Naive thymus-derived CD4-positive, alpha-beta T cell (primary cell): ENCODE measurements at regions not wholly inside any gene's neighbourhood (a gene's known extent, or its start where the extent isn't known, plus 50 kb on each side); places are given as distances from the start of the nearest gene placed in this dataset.

Experiments used
- ATAC-seq: fragments of 150-1000 bp; cut with Tn5 transposase; 2 replicates; pipeline ENCODE4 v1.10.0; 2021; ENCODE audit warnings: mild to moderate bottlenecking, moderate library complexity
- CTCF ChIA-PET: fragments of 350-600 bp; sonication (Branson Sonifier 250); formaldehyde crosslinking; loops from one replicate; lab custom pipeline; 2021; ENCODE audit warnings: antibody characterized with exemption; lab: Charles Lee
- POLR2A ChIA-PET: fragments of 350-600 bp; sonication (Branson Sonifier 250); formaldehyde crosslinking; loops from one replicate; lab custom pipeline; 2021; ENCODE audit warnings: antibody characterized with exemption, inconsistent platforms; lab: Charles Lee
- DNase-seq, 9 donors: peaks; one replicate each; pipeline versions ENCODE4 v3.0.0 to v3.0.0-alpha.2; 2020 to 2022; ENCODE audit warnings: mixed read lengths in 1 of 9
- H3K27ac ChIP-seq: one replicate; pipeline ENCODE4 v1.7.0; 2013; ENCODE audit warnings: mild to moderate bottlenecking, low read depth, low read length, moderate library complexity
- H3K27me3 ChIP-seq, 2 donors: one replicate each; pipeline ENCODE4 v1.7.0; 2013; ENCODE audit warnings: low read length in 2 of 2, mild to moderate bottlenecking in 2 of 2, moderate library complexity in 2 of 2; ENCODE audit not compliant: control insufficient read depth in 2 of 2, insufficient read depth in 2 of 2
- H3K36me3 ChIP-seq, 3 experiments: 1 replicate in 2 of 3; 2 replicates in 1 of 3; pipeline ENCODE4 v1.7.0; 2013; ENCODE audit warnings: low read length in 3 of 3, mild to moderate bottlenecking in 3 of 3, moderate library complexity in 1 of 3; ENCODE audit not compliant: insufficient read depth in 3 of 3, control insufficient read depth in 2 of 3
- H3K4me1 ChIP-seq, 2 donors: one replicate each; pipeline ENCODE4 v1.7.0; 2013; ENCODE audit warnings: low read length in 2 of 2, mild to moderate bottlenecking in 2 of 2, moderate library complexity in 1 of 2; ENCODE audit not compliant: control insufficient read depth in 2 of 2, insufficient read depth in 2 of 2
- H3K4me3 ChIP-seq: 2 replicates; pipeline ENCODE4 v1.7.0; 2013; ENCODE audit warnings: mild to moderate bottlenecking, low read length
- H3K9me3 ChIP-seq, 3 experiments: 1 replicate in 2 of 3; 2 replicates in 1 of 3; pipeline ENCODE4 v1.7.0; 2013; ENCODE audit warnings: low read length in 3 of 3; ENCODE audit not compliant: control insufficient read depth in 2 of 3
- H3K27ac Mint-ChIP-seq, 9 donors: one replicate each; pipeline ENCODE4 v1.8.0; 2020 to 2022; ENCODE audit warnings: mixed read lengths in 9 of 9, mild to moderate bottlenecking in 8 of 9, moderate library complexity in 5 of 9, inconsistent platforms in 2 of 9
- H3K27me3 Mint-ChIP-seq, 5 donors: one replicate each; pipeline ENCODE4 v1.8.0; 2021 to 2022; ENCODE audit warnings: mixed read lengths in 5 of 5, mild to moderate bottlenecking in 1 of 5
- H3K36me3 Mint-ChIP-seq, 5 donors: one replicate each; pipeline ENCODE4 v1.8.0; 2020 to 2022; ENCODE audit warnings: mixed read lengths in 5 of 5, mild to moderate bottlenecking in 3 of 5, inconsistent platforms in 1 of 5
- H3K4me1 Mint-ChIP-seq, 7 donors: one replicate each; pipeline ENCODE4 v1.8.0; 2020 to 2022; ENCODE audit warnings: mixed read lengths in 7 of 7, mild to moderate bottlenecking in 3 of 7, inconsistent platforms in 1 of 7
- H3K4me3 Mint-ChIP-seq, 10 donors: one replicate each; pipeline ENCODE4 v1.8.0; 2020 to 2022; ENCODE audit warnings: mild to moderate bottlenecking in 10 of 10, mixed read lengths in 10 of 10, moderate library complexity in 6 of 10, inconsistent platforms in 2 of 10
- H3K9me3 Mint-ChIP-seq, 11 donors: one replicate each; pipeline ENCODE4 v1.8.0; 2020 to 2022; ENCODE audit warnings: mixed read lengths in 11 of 11, mild to moderate bottlenecking in 4 of 11, inconsistent platforms in 1 of 11, moderate library complexity in 1 of 11
- intact Hi-C, 2 donors: fragments of 100-400 bp; cut with micrococcal nuclease; formaldehyde crosslinking; loops; one replicate each; pipeline ENCODE4 v1.15.1; 2023

DNA sequence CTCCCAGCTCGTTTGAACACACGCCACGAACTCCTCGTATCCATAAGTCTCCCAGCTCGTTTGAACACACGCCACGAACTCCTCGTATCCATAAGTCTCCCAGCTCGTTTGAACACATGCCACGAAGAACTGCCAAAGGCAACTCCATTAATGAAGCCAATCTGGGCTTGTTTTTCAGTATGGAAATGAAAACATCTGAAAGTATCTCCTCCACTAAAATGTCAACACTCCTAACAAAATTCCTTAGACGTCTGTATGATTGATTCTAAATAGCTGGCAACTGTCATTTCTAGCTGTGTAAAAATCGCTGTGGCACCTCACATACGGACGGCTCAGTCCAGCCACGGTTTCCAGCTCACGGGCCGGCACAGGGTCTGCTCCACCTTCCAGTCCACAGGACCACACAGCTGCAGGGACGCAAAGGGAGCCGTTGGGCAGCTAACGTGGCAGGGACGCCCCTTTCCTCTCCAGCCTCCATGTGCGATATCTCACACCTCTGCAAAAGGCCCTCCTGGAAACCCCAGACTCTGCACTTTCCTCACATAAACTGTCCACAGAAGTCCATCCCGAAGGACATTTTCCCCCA, 67.1 kb upstream of the METRNL start:
- intact Hi-C loops, result no loop called here
- Mint-ChIP-seq H3K27me3 (no peaks in the 10 kb centered on the region), H3K36me3 (peaks cover 0 to 22% (median 5%) of the 10 kb centered on the region in 5 donors), H3K4me1 (peaks cover 0 to 9% (median 0%) of the 10 kb centered on the region in 7 donors), H3K4me3 (no peak overlapping the region), H3K9me3 (peaks cover 0 to 6% (median 0%) of the 10 kb centered on the region in 11 donors), H3K27ac (no peak overlapping the region)
- Histone ChIP-seq H3K9me3 (no peaks in the 10 kb centered on the region), H3K4me1 (no peaks in the 10 kb centered on the region), H3K27me3 (no peaks in the 10 kb centered on the region), H3K36me3 (no peaks in the 10 kb centered on the region), H3K4me3 (no peak overlapping the region), H3K27ac (no peak overlapping the region)
- DNase-seq, result no peak
- ChIA-PET POLR2A (no interaction called here), CTCF (no interaction called here)
- no peak for ATAC-seq

DNA sequence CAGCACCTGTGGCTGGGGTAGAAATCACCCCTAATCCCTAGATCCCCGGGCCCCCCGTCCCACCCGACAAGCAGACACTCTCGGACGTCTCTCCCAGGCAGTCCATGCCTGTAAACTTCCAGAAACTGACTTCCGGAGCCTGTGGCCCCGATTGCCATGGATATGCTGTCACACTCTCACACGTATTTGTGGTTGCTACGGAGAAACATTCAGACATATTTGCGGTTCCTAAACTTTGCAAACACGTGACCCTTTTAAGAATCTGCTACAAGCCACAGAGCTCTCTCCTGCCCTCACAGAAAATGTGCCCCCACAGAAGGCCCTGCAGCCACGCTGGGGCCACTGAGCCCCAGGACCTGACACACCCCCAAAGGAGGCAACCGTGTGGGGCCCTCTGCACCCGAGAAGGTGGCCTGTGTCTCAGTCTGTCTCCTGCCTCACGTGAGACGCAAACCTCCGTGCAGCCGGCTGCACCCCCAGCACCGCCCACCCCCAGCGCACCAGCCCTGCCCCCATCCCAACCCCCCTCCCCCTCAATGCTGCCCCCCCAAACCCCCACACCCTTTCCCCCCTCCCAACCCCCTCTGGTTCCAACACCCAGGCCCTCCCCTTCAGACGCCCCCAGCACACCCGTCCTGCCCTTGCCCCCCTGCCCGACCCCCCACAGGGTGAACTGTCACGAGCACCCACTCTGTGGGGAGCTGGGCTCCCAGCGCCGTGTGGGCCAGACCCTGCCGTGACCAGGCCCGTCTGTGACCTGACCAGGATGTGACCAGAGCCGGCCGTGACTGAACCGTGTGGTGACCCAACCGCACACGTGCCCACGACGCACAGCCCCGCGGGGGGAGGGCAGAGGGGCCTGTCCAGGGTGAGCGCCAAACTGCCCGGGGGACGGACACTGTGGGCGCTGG, 66.3 kb upstream of the METRNL start:
- intact Hi-C loops, result no loop called here
- Histone ChIP-seq H3K4me1 (no peaks in the 10 kb centered on the region), H3K4me3 (no peak overlapping the region), H3K27ac (no peak overlapping the region), H3K9me3 (no peaks in the 10 kb centered on the region), H3K36me3 (no peaks in the 10 kb centered on the region), H3K27me3 (no peaks in the 10 kb centered on the region)
- DNase-seq, result no peak
- Mint-ChIP-seq H3K4me3 (no peak overlapping the region), H3K4me1 (peaks cover 0 to 7% (median 0%) of the 10 kb centered on the region in 7 donors), H3K9me3 (peaks cover 0 to 7% (median 0%) of the 10 kb centered on the region in 11 donors), H3K27me3 (no peaks in the 10 kb centered on the region), H3K36me3 (peaks cover 0 to 16% (median 5%) of the 10 kb centered on the region in 5 donors), H3K27ac (peak overlapping the region in 1 of 9 donors; percentile 80)
- CTCF ChIA-PET, result interaction anchor here (0.6 kb wide), 1 partner anchor 112 kb away, joined by 3 read pairs; no protein-coding TSS in a partner anchor
- POLR2A ChIA-PET, result no interaction called here
- ATAC-seq, result no peak

DNA sequence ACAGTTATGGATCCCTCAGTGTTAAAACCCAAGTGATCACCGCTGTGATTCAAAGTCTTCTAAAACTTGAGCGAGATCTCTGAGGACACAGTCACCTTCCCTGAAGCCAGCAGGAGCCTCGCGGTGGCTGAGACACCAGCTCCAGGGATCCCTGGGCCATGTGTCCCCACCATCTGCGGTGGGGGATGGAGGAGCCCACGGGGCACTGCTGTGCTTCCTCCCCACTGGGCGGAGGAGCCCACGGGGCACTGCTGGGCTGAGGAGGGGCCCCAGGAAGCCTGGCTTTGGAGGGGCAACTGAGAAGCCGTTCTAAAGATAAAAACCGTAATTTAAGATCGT, 65.7 kb upstream of the METRNL start:
- no peaks in the 10 kb centered on the region for H3K36me3 ChIP-seq
- H3K27ac Mint-ChIP-seq, result no peak overlapping the region
- no peak for DNase-seq
- H3K27ac ChIP-seq, result no peak overlapping the region
- CTCF ChIA-PET, result interaction anchor here (0.6 kb wide), 1 partner anchor 111 kb away, joined by 3 read pairs; no protein-coding TSS in a partner anchor
- no peaks in the 10 kb centered on the region for H3K4me1 ChIP-seq
- H3K4me3 Mint-ChIP-seq, result no peak overlapping the region
- H3K9me3 ChIP-seq, result no peaks in the 10 kb centered on the region
- H3K4me3 ChIP-seq, result no peak overlapping the region
- peaks cover 0 to 7% (median 0%) of the 10 kb centered on the region in 7 donors for H3K4me1 Mint-ChIP-seq
- H3K27me3 ChIP-seq, result no peaks in the 10 kb centered on the region
- ATAC-seq, result no peak
- H3K27me3 Mint-ChIP-seq, result no peaks in the 10 kb centered on the region
- H3K9me3 Mint-ChIP-seq, result peaks cover 0 to 7% (median 0%) of the 10 kb centered on the region in 11 donors
- intact Hi-C loops, result no loop called here
- peaks cover 0 to 20% (median 5%) of the 10 kb centered on the region in 5 donors for H3K36me3 Mint-ChIP-seq
- POLR2A ChIA-PET, result no interaction called here

DNA sequence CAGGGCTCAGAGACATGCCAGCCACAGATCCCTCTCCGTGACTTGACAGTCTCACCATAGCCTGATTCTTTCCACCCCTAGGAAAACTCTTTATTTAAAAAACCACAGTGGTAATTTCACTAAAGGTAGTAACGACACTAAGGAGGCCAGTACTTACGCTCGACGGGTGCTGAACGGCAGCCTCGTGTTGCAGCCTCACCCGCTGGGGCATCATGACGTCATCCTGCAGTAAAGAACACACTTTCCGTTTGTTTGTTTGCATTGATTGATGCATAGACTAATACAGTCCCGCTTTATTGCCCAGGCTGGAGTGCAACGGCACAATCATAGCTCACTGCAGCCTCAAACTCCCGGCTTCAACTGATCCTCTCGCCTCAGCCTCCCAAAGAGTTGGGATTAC, 65.1 kb upstream of the METRNL start:
- no peaks in the 10 kb centered on the region for H3K27me3 Mint-ChIP-seq
- ChIA-PET POLR2A (no interaction called here), CTCF (interaction anchor here (1.3 kb wide), 1 partner anchor 232 kb away, joined by 3 read pairs; no protein-coding TSS in a partner anchor)
- peaks cover 0 to 7% (median 0%) of the 10 kb centered on the region in 11 donors for H3K9me3 Mint-ChIP-seq
- H3K4me1 Mint-ChIP-seq, result peaks cover 0 to 7% (median 0%) of the 10 kb centered on the region in 7 donors
- Histone ChIP-seq H3K27ac (no peak overlapping the region), H3K4me3 (no peak overlapping the region), H3K9me3 (no peaks in the 10 kb centered on the region), H3K27me3 (no peaks in the 10 kb centered on the region), H3K36me3 (no peaks in the 10 kb centered on the region), H3K4me1 (no peaks in the 10 kb centered on the region)
- intact Hi-C loops, result no loop called here
- H3K4me3 Mint-ChIP-seq, result no peak overlapping the region
- no peak for ATAC-seq
- peak overlapping the region in 1 of 9 donors; percentile 59 for H3K27ac Mint-ChIP-seq
- H3K36me3 Mint-ChIP-seq, result peaks cover 0 to 20% (median 5%) of the 10 kb centered on the region in 5 donors
- DNase-seq, result no peak

GRCh38 chr17:83014940-83015910, 64.2 kb upstream of the METRNL start:
- H3K27ac Mint-ChIP-seq, result no peak overlapping the region
- no peak overlapping the region for H3K27ac ChIP-seq
- CTCF ChIA-PET, result interaction anchor here (1.3 kb wide), 1 partner anchor 233 kb away, joined by 3 read pairs; no protein-coding TSS in a partner anchor
- no peak overlapping the region for H3K4me3 ChIP-seq
- no peak for DNase-seq
- intact Hi-C loops, result no loop called here
- H3K27me3 Mint-ChIP-seq, result no peaks in the 10 kb centered on the region
- H3K9me3 Mint-ChIP-seq, result peaks cover 0 to 7% (median 0%) of the 10 kb centered on the region in 11 donors
- ATAC-seq, result no peak
- no peaks in the 10 kb centered on the region for H3K4me1 ChIP-seq
- POLR2A ChIA-PET, result no interaction called here
- peaks cover 0 to 5% (median 0%) of the 10 kb centered on the region in 7 donors for H3K4me1 Mint-ChIP-seq
- no peaks in the 10 kb centered on the region for H3K27me3 ChIP-seq
- H3K36me3 Mint-ChIP-seq, result peaks cover 0 to 20% (median 5%) of the 10 kb centered on the region in 5 donors
- H3K9me3 ChIP-seq, result no peaks in the 10 kb centered on the region
- H3K36me3 ChIP-seq, result no peaks in the 10 kb centered on the region
- H3K4me3 Mint-ChIP-seq, result no peak overlapping the region

- POLR2A ChIA-PET, result no interaction called here
- CTCF ChIA-PET, result no interaction called here
- Mint-ChIP-seq H3K27me3 (no peaks in the 10 kb centered on the region), H3K4me3 (no peak overlapping the region), H3K27ac (no peak overlapping the region), H3K4me1 (peaks cover 0 to 8% (median 5%) of the 10 kb centered on the region in 7 donors), H3K9me3 (peaks cover 0 to 7% (median 0%) of the 10 kb centered on the region in 11 donors), H3K36me3 (peaks cover 0 to 21% (median 5%) of the 10 kb centered on the region in 5 donors)
- Histone ChIP-seq H3K27me3 (no peaks in the 10 kb centered on the region), H3K27ac (no peak overlapping the region), H3K4me1 (no peaks in the 10 kb centered on the region), H3K36me3 (no peaks in the 10 kb centered on the region), H3K4me3 (no peak overlapping the region), H3K9me3 (no peaks in the 10 kb centered on the region)
- no peak for DNase-seq
- no peak for ATAC-seq
- intact Hi-C loops, result no loop called here
These were observed 60.7 kb upstream of the METRNL start for GRCh38 chr17:83018658-83019193.
